ENCODE measurements at regions not wholly inside any gene's neighbourhood (a gene's known extent, or its start where the extent isn't known, plus 50 kb on each side); places are given as distances from the start of the nearest gene placed in this dataset.

DNA sequence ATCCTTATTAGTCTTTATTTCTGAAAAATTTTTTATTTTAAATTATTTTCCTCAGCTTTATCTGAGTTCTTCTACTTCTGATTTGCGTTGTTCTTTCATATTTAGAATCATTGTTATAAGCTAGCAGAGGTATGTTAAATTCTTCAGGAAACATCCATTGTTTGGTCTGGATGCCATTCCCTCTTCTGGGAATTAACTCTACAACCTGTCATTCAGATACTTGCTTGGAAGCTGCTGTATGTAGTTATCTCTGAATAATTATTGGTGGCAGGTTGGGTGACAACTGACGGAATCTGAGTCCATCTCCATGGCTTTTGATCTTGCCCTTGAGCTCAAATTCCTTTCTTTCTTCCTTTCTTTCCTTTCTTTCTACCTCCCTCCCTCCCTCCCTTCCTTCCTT lies 61.9 kb downstream of the DDIT4L start:
- no peak overlapping the region for H2AFZ ChIP-seq
- Mint-ChIP-seq H3K27ac (no peak overlapping the region), H3K36me3 (ENCODE audit: low read depth) (peaks cover 2% of the 10 kb centered on the region; the same call in 1 of the 3 replicates), H3K4me3 (no peak overlapping the region), H3K27me3 (ENCODE audit: insufficient read depth, low read depth, poor library complexity) (no peaks in the 10 kb centered on the region), H3K4me1 (no peaks in the 10 kb centered on the region), H3K9me3 (no peaks in the 10 kb centered on the region; the same call in 1 of the 3 replicates)
- no peaks in the 10 kb centered on the region for H3K4me1 ChIP-seq (ENCODE audit: insufficient read depth)
- no peaks in the 10 kb centered on the region for H3F3A ChIP-seq (replicated peaks; ENCODE audit: low read depth)
- no peaks in the 10 kb centered on the region for H3K36me3 ChIP-seq (ENCODE audit: insufficient read depth)
- no peaks in the 10 kb centered on the region; the same call in 1 of the 2 replicates for H3K9me2 ChIP-seq (ENCODE audit: insufficient read depth)
- no peaks in the 10 kb centered on the region for H3K79me2 ChIP-seq (replicated peaks; ENCODE audit: insufficient read depth)
- DNase-seq (ENCODE audit: low spot score), result peak; percentile 14
- H3K27ac ChIP-seq (ENCODE audit: low read depth), result no peak overlapping the region
- no peaks in the 10 kb centered on the region for H4K20me1 ChIP-seq (replicated peaks; ENCODE audit: insufficient read depth)
- TF ChIP-seq, protein P1, sequence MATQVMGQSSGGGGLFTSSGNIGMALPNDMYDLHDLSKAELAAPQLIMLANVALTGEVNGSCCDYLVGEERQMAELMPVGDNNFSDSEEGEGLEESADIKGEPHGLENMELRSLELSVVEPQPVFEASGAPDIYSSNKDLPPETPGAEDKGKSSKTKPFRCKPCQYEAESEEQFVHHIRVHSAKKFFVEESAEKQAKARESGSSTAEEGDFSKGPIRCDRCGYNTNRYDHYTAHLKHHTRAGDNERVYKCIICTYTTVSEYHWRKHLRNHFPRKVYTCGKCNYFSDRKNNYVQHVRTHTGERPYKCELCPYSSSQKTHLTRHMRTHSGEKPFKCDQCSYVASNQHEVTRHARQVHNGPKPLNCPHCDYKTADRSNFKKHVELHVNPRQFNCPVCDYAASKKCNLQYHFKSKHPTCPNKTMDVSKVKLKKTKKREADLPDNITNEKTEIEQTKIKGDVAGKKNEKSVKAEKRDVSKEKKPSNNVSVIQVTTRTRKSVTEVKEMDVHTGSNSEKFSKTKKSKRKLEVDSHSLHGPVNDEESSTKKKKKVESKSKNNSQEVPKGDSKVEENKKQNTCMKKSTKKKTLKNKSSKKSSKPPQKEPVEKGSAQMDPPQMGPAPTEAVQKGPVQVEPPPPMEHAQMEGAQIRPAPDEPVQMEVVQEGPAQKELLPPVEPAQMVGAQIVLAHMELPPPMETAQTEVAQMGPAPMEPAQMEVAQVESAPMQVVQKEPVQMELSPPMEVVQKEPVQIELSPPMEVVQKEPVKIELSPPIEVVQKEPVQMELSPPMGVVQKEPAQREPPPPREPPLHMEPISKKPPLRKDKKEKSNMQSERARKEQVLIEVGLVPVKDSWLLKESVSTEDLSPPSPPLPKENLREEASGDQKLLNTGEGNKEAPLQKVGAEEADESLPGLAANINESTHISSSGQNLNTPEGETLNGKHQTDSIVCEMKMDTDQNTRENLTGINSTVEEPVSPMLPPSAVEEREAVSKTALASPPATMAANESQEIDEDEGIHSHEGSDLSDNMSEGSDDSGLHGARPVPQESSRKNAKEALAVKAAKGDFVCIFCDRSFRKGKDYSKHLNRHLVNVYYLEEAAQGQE (IDR thresholded peaks at IDR 0.05; ENCODE audit: unreplicated experiment), result no peak
- no peak for TF ChIP-seq EZH2 (IDR thresholded peaks at IDR 0.05; ENCODE audit: low read depth, unreplicated experiment)
- TF ChIP-seq, protein P2, sequence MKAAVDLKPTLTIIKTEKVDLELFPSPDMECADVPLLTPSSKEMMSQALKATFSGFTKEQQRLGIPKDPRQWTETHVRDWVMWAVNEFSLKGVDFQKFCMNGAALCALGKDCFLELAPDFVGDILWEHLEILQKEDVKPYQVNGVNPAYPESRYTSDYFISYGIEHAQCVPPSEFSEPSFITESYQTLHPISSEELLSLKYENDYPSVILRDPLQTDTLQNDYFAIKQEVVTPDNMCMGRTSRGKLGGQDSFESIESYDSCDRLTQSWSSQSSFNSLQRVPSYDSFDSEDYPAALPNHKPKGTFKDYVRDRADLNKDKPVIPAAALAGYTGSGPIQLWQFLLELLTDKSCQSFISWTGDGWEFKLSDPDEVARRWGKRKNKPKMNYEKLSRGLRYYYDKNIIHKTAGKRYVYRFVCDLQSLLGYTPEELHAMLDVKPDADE (IDR thresholded peaks at IDR 0.05), result no peak
- no peak for TF ChIP-seq CREB1 (CRISPR knock-in tag; IDR thresholded peaks at IDR 0.05; ENCODE audit: low read depth)
- TF ChIP-seq EZH2phosphoT487 (IDR thresholded peaks at IDR 0.05; ENCODE audit: unreplicated experiment), result no peak
- no peak for TF ChIP-seq ZNF114 (CRISPR knock-in tag; IDR thresholded peaks at IDR 0.05)
- no peak for TF ChIP-seq JUNB (IDR thresholded peaks at IDR 0.05; ENCODE audit: unreplicated experiment)
- no peak for TF ChIP-seq ZNF331 (CRISPR knock-in tag; IDR thresholded peaks at IDR 0.05; ENCODE audit: low read depth)
- TF ChIP-seq POLR2AphosphoS5 (IDR thresholded peaks at IDR 0.05; ENCODE audit: low read depth), result no peak
- TF ChIP-seq, protein P3, sequence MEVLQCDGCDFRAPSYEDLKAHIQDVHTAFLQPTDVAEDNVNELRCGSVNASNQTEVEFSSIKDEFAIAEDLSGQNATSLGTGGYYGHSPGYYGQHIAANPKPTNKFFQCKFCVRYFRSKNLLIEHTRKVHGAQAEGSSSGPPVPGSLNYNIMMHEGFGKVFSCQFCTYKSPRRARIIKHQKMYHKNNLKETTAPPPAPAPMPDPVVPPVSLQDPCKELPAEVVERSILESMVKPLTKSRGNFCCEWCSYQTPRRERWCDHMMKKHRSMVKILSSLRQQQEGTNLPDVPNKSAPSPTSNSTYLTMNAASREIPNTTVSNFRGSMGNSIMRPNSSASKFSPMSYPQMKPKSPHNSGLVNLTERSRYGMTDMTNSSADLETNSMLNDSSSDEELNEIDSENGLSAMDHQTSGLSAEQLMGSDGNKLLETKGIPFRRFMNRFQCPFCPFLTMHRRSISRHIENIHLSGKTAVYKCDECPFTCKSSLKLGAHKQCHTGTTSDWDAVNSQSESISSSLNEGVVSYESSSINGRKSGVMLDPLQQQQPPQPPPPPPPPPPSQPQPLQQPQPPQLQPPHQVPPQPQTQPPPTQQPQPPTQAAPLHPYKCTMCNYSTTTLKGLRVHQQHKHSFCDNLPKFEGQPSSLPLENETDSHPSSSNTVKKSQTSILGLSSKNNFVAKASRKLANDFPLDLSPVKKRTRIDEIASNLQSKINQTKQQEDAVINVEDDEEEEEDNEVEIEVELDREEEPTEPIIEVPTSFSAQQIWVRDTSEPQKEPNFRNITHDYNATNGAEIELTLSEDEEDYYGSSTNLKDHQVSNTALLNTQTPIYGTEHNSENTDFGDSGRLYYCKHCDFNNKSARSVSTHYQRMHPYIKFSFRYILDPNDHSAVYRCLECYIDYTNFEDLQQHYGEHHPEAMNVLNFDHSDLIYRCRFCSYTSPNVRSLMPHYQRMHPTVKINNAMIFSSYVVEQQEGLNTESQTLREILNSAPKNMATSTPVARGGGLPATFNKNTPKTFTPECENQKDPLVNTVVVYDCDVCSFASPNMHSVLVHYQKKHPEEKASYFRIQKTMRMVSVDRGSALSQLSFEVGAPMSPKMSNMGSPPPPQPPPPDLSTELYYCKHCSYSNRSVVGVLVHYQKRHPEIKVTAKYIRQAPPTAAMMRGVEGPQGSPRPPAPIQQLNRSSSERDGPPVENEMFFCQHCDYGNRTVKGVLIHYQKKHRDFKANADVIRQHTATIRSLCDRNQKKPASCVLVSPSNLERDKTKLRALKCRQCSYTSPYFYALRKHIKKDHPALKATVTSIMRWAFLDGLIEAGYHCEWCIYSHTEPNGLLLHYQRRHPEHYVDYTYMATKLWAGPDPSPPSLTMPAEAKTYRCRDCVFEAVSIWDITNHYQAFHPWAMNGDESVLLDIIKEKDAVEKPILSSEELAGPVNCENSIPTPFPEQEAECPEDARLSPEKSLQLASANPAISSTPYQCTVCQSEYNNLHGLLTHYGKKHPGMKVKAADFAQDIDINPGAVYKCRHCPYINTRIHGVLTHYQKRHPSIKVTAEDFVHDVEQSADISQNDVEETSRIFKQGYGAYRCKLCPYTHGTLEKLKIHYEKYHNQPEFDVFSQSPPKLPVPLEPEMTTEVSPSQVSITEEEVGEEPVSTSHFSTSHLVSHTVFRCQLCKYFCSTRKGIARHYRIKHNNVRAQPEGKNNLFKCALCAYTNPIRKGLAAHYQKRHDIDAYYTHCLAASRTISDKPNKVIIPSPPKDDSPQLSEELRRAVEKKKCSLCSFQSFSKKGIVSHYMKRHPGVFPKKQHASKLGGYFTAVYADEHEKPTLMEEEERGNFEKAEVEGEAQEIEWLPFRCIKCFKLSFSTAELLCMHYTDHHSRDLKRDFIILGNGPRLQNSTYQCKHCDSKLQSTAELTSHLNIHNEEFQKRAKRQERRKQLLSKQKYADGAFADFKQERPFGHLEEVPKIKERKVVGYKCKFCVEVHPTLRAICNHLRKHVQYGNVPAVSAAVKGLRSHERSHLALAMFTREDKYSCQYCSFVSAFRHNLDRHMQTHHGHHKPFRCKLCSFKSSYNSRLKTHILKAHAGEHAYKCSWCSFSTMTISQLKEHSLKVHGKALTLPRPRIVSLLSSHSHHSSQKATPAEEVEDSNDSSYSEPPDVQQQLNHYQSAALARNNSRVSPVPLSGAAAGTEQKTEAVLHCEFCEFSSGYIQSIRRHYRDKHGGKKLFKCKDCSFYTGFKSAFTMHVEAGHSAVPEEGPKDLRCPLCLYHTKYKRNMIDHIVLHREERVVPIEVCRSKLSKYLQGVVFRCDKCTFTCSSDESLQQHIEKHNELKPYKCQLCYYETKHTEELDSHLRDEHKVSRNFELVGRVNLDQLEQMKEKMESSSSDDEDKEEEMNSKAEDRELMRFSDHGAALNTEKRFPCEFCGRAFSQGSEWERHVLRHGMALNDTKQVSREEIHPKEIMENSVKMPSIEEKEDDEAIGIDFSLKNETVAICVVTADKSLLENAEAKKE (CRISPR knock-in tag; IDR thresholded peaks at IDR 0.05), result no peak
- TF ChIP-seq, protein P4, sequence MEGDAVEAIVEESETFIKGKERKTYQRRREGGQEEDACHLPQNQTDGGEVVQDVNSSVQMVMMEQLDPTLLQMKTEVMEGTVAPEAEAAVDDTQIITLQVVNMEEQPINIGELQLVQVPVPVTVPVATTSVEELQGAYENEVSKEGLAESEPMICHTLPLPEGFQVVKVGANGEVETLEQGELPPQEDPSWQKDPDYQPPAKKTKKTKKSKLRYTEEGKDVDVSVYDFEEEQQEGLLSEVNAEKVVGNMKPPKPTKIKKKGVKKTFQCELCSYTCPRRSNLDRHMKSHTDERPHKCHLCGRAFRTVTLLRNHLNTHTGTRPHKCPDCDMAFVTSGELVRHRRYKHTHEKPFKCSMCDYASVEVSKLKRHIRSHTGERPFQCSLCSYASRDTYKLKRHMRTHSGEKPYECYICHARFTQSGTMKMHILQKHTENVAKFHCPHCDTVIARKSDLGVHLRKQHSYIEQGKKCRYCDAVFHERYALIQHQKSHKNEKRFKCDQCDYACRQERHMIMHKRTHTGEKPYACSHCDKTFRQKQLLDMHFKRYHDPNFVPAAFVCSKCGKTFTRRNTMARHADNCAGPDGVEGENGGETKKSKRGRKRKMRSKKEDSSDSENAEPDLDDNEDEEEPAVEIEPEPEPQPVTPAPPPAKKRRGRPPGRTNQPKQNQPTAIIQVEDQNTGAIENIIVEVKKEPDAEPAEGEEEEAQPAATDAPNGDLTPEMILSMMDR (conservative IDR thresholded peaks at IDR 0.05; ENCODE audit: low read depth in 2 of 2), result no peak
- TF ChIP-seq NANOG (IDR thresholded peaks at IDR 0.05; ENCODE audit: borderline replicate concordance), result no peak
- TF ChIP-seq STAT1 (IDR thresholded peaks at IDR 0.05; ENCODE audit: unreplicated experiment), result no peak
- no peak for ATAC-seq
- no peak overlapping the region for H3K4me2 ChIP-seq
- no peak overlapping the region for H3K4me3 ChIP-seq
- H3K27me3 ChIP-seq (ENCODE audit: insufficient read depth), result no peaks in the 10 kb centered on the region

Data from GM23338 (cell line).